Fibroblast of pulmonary artery (primary cell): ENCODE measurements at regions not wholly inside any gene's neighbourhood (a gene's known extent, or its start where the extent isn't known, plus 50 kb on each side); places are given as distances from the start of the nearest gene placed in this dataset.

Experiments
- DNase-seq: peaks from one replicate; pipeline ENCODE4 v3.0.0-alpha.2; 2010; ENCODE audit warnings: low read depth
- H3K4me3 ChIP-seq: replicated peaks from 2 replicates; pipeline ENCODE4 v1.5.1; 2011; ENCODE audit warnings: low read depth, mild to moderate bottlenecking, control low read depth, low read length, moderate library complexity
- TF ChIP-seq, protein P1 (sequence below): IDR thresholded peaks from 2 replicates; pipeline ENCODE4 v1.5.1; 2011; ENCODE audit warnings: mild to moderate bottlenecking, control low read depth, low read length, inconsistent platforms; ENCODE audit errors: missing control alignments

DNA sequence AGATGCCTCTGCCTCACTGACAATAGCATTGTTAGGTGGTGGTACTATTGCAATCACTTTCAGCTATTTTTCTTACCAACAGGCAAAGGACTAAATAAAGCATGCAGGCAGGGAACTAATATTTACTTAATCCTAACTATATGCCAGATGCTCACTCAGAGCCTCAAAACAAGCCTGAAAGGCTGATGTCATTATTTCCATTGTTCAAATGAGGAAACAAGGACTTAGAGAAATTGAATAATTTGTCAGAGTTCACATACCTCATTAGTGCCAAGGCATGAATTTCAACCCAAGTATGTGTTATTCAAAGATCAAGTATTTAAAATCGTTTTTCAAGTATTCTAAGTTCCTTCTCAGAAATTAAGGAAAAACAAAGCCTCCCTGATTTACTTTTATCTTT lies 374.9 kb upstream of the TECRL start:
- peak; percentile 48 for DNase-seq
- no peak overlapping the region for H3K4me3 ChIP-seq
- TF ChIP-seq, protein P1, sequence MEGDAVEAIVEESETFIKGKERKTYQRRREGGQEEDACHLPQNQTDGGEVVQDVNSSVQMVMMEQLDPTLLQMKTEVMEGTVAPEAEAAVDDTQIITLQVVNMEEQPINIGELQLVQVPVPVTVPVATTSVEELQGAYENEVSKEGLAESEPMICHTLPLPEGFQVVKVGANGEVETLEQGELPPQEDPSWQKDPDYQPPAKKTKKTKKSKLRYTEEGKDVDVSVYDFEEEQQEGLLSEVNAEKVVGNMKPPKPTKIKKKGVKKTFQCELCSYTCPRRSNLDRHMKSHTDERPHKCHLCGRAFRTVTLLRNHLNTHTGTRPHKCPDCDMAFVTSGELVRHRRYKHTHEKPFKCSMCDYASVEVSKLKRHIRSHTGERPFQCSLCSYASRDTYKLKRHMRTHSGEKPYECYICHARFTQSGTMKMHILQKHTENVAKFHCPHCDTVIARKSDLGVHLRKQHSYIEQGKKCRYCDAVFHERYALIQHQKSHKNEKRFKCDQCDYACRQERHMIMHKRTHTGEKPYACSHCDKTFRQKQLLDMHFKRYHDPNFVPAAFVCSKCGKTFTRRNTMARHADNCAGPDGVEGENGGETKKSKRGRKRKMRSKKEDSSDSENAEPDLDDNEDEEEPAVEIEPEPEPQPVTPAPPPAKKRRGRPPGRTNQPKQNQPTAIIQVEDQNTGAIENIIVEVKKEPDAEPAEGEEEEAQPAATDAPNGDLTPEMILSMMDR: no peak

DNA sequence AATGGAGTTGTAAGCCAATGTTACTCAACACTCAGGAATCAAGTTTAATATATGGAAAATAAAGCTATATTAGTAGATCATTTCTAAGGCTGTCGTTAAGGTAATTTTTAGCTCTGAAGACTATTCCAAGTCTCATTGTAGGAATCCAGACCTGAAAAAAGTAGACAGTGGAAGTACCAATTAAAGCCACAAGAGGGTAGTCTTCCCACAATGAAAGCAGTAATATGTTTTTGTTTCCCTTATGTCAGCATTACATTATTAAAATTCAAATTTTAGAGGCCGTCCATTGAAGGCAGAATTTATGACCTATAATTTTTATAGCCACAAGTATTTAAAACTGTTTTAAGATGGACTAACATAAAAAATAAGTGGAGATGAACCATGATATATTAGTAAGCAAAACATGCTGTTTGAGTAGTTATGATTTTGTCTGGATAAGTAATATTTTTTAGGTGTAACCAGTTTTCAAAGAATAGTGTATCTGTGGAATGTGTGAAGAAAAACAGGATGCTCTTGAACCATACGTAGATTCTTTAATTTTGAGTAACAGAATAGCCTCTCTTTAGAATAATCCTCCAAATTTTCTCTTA lies 372.6 kb upstream of the TECRL start:
- no peak overlapping the region for H3K4me3 ChIP-seq
- TF ChIP-seq, protein P1: peak; percentile 69
- DNase-seq: peak; percentile 55

DNA sequence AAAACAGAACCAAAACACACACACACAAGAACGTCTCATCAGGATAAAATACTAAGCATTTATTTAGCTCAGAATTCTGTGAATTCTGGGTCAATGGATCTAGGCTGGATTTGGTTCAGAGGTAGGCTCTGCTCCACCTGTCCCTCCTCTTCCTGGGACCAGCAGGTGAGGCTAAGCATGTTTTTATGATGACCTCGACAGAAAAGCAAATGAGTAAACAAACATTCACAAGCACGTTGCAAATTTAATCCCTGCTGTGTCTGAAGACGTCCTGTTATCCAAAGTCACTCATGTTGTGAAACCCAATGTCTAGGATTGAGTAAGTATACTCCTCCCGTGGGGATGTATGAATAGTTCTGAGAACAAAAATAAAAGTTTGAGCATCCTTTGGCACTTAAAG lies 371.4 kb upstream of the TECRL start:
- TF ChIP-seq, protein P1: no peak
- no peak for DNase-seq
- no peak overlapping the region for H3K4me3 ChIP-seq

DNA sequence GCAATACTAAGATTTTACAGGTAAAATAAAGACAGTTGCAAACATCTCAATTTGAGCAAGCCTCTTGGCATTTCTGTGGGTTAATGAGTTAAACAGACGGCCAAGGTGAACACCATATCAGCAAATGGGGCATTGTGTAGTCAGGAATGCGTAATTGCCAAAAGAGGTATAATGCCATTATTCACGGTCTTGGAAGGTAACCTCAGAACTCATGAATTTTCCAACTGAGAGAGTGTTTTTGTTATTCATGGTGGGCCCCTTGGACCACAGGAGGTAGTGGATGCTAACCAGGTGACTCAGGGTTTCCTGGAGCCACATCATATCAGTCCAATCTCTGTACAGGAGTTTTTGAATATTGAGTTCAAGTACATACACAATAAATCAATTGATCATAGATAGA lies 368.0 kb upstream of the TECRL start:
- TF ChIP-seq, protein P1: no peak
- H3K4me3 ChIP-seq: no peak overlapping the region
- DNase-seq: no peak

DNA sequence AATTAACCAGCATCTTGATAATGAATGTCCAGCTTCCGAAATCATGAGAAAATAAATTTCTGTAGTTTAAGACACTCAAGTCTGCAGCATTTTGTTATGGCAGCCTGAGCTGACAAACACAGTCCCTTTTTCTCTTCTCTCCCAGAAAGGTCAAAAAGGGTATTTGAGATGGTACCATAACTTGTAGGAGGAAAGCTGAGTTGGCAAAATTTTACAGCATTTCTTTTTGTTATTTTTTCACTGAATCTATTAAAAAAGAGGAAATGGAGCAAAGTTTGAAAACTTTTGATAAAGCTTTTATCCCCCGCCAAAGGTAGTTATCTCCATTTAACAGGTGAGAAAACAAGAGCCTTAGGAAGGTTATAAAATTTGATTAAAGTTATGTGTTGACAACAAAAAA lies 367.6 kb upstream of the TECRL start:
- DNase-seq: no peak
- H3K4me3 ChIP-seq: no peak overlapping the region
- TF ChIP-seq, protein P1: no peak

DNA sequence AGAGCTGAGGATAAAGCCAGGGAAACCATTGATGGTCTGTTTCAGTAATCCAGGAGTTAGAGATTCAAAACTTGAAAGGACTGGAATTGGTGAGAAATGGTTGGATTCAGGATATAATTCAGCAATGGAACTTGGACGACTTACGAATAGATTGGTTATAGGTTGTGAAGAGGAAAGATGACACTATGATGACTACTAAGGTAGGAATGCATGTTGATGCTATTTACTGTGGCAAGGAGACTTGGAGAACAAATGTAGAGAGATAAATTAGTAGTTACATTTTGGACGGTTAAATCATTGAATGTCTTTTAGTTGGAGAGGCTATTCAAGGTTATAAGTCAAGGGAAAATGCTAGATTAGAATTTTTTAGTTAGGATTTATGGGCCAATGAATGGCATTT lies 365.4 kb upstream of the TECRL start:
- TF ChIP-seq, protein P1: no peak
- H3K4me3 ChIP-seq: no peak overlapping the region
- DNase-seq: no peak

DNA sequence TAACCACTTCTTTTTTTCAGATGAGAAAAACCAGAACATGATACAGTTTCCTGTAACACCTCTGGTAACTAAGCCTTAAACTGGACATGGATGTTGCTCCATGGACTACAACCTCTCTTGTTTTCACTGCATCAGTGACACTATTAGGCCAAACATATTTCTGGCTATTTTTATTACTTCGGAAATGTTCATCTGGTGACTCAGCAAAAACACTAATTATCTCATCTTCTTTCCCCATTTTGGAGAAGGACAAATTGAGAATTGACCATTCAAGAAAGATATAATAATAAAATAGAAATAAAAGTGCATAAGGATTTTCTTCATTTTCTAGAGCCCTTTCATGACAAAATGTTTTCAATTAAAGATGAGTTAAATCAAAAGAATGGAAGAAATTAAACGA lies 361.9 kb upstream of the TECRL start:
- H3K4me3 ChIP-seq: no peak overlapping the region
- DNase-seq: no peak
- TF ChIP-seq, protein P1: no peak
